Right lobe of liver (tissue), 6 donors: ENCODE measurements at regions not wholly inside any gene's neighbourhood (a gene's known extent, or its start where the extent isn't known, plus 50 kb on each side); places are given as distances from the start of the nearest gene placed in this dataset.

Experiments used
- ATAC-seq, 4 donors: fragments of 200-7000 bp; cut with Tn5 transposase; one replicate each; pipeline ENCODE4 v1.9.1; 2020; ENCODE audit warnings: mild to moderate bottlenecking in 4 of 4, moderate library complexity in 4 of 4
- DNase-seq, 3 donors: peaks; one replicate each; pipeline ENCODE4 v3.0.0-alpha.2; 2020
- H3K27ac ChIP-seq, 3 donors: fragments of 200-600 bp; one replicate each; pipeline ENCODE4 v1.8.0; 2022
- H3K27me3 ChIP-seq, 2 donors: fragments of 200-600 bp; one replicate each; pipeline ENCODE4 v1.8.0; 2022
- H3K36me3 ChIP-seq, 4 donors: fragments of 200-600 bp; sonication (generic) in 1 of 4; one replicate each; pipeline versions ENCODE4 v1.5.1 to v1.8.0; 2017 to 2022; ENCODE audit warnings: control low read depth in 1 of 4
- H3K4me1 ChIP-seq, 4 donors: fragments of 200-600 bp; sonication (generic) in 1 of 4; one replicate each; pipeline versions ENCODE4 v1.5.1 to v1.8.0; 2017 to 2022; ENCODE audit warnings: control low read depth in 1 of 4
- H3K4me3 ChIP-seq, 3 donors: fragments of 200-600 bp; one replicate each; pipeline ENCODE4 v1.8.0; 2022
- H3K9me3 ChIP-seq, 4 donors: fragments of 200-600 bp; sonication (generic) in 1 of 4; one replicate each; pipeline versions ENCODE4 v1.5.1 to v1.8.0; 2017 to 2022; ENCODE audit warnings: control low read depth in 1 of 4
- CTCF ChIP-seq, 4 donors: fragments of 200-600 bp in 3 of 4; fragments of 450-650 bp in 1 of 4; IDR thresholded peaks; one replicate each; pipeline versions ENCODE4 v1.5.1 to v1.8.0; 2016 to 2022; ENCODE audit warnings: antibody characterized with exemption in 4 of 4, mild to moderate bottlenecking in 2 of 4
- POLR2A ChIP-seq: fragments of 450-650 bp; IDR thresholded peaks from one replicate; pipeline ENCODE4 v1.6.1; 2017; ENCODE audit warnings: antibody characterized with exemption, mild to moderate bottlenecking
- WGBS: methylation state at CpG from one replicate; pipeline ENCODE4 v1.1.6; 2018; ENCODE audit warnings: low coverage, low lambda C conversion rate; ENCODE audit not compliant: insufficient coverage; ENCODE audit errors: missing lambda C conversion rate; 5-methylcytosine and 5-hydroxymethylcytosine counted together
- intact Hi-C, 2 donors: fragments of 100-400 bp; cut with DNase I; formaldehyde crosslinking; loops; one replicate each; pipeline versions ENCODE4 v1.11.2 to v1.14.1; 2022
- donor health status: DM: no; HTN: yes; CAD: no.
- donor health status: DM: no; HTN: no; CAD: no.
- donor health status: DM: no; HTN: no; CAD: no.
- donor health status: DM: no; HTN: yes; CAD: no.
- donor health status: DM: no; HTN: yes; CAD: no.

DNA sequence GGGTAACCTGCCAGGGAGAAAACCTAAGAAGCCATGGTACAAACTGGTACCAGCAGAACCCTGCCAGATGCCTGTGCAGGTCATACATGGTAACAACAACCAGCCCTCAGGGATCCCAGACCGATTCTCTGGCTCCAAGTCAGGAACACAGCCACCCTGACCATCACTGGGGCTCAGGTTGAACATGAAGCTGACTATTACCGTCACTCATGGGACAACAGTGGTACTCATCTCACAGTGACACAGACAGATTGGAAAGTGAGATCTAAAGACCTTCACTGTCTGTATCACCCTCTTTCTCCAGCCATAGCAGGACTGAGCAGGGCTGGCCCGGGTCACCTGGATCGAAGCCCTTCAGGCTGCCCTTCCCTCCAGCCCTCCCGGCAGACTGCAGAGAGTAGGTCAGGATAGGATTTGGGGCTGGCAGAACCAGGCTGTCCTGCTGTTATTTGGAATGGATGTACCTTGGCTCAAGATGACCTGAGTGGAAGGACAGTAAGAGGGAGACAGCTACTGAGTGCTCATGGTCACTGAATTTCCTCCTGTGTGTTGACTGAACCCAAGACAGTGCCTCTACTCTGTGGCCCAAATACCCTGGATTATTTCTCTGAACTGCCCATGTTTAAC is 94.7 kb downstream of the GGTLC2 start:
- no peaks in the 10 kb centered on the region for H3K4me1 ChIP-seq
- no peak overlapping the region for H3K4me3 ChIP-seq
- WGBS, result 21% methylated on average over 2 of the region's 5 CpGs
- no peaks in the 10 kb centered on the region for H3K9me3 ChIP-seq
- no peaks in the 10 kb centered on the region for H3K27me3 ChIP-seq
- H3K27ac ChIP-seq, result no peak overlapping the region
- ATAC-seq, result no peak
- intact Hi-C loops, result no loop called here
- no peak for TF ChIP-seq POLR2A
- TF ChIP-seq CTCF (IDR thresholded peaks at IDR 0.05), result no peak
- H3K36me3 ChIP-seq, result no peaks in the 10 kb centered on the region
- no peak for DNase-seq

- TF ChIP-seq CTCF (IDR thresholded peaks at IDR 0.05) (no peak), POLR2A (no peak)
- intact Hi-C loops, result no loop called here
- no peaks in the 10 kb centered on the region for H3K27me3 ChIP-seq
- no peak overlapping the region for H3K27ac ChIP-seq
- no peaks in the 10 kb centered on the region for H3K36me3 ChIP-seq
- WGBS, result 43% methylated on average over 5 of the region's 5 CpGs
- no peak for ATAC-seq
- H3K4me1 ChIP-seq, result no peaks in the 10 kb centered on the region
- H3K9me3 ChIP-seq, result no peaks in the 10 kb centered on the region
- no peak for DNase-seq
- no peak overlapping the region for H3K4me3 ChIP-seq
Observed at GRCh38 chr22:22740560-22741276, 96.3 kb downstream of the GGTLC2 start.

DNA sequence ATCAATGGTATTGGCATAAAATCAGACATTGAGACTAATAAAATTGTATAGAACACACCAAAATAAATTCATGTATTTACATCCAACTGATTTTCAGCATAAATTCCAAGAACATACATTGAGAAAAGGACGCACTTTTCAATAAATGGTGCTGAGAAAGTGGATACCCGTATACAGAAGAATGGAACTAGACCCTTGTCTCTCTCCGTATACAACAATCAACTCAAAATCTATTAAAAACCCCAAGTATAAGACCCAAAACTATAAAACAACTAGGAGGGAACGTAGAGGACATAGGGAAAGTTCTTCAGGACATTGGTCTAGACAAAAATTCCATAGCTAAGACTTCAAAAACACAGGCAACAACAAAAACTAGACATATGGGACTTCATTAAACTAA is 97.4 kb downstream of the GGTLC2 start:
- TF ChIP-seq POLR2A (no peak), CTCF (IDR thresholded peaks at IDR 0.05) (no peak)
- Histone ChIP-seq H3K27me3 (no peaks in the 10 kb centered on the region), H3K4me1 (no peaks in the 10 kb centered on the region), H3K27ac (no peak overlapping the region), H3K4me3 (no peak overlapping the region), H3K36me3 (no peaks in the 10 kb centered on the region), H3K9me3 (no peaks in the 10 kb centered on the region)
- 70% methylated on average over 4 of the region's 4 CpGs for WGBS
- no peak for DNase-seq
- intact Hi-C loops, result no loop called here
- no peak for ATAC-seq

GRCh38 chr22:22742641-22743040 is 98.2 kb downstream of the GGTLC2 start:
- intact Hi-C loops, result no loop called here
- no peak for TF ChIP-seq POLR2A
- TF ChIP-seq CTCF (IDR thresholded peaks at IDR 0.05), result no peak
- Histone ChIP-seq H3K4me1 (no peaks in the 10 kb centered on the region), H3K4me3 (no peak overlapping the region), H3K9me3 (no peaks in the 10 kb centered on the region), H3K27ac (no peak overlapping the region), H3K36me3 (no peaks in the 10 kb centered on the region), H3K27me3 (no peaks in the 10 kb centered on the region)
- DNase-seq (no peak), ATAC-seq (no peak)
- WGBS, result 44% methylated on average over 2 of the region's 2 CpGs
